ENCODE measurements at regions not wholly inside any gene's neighbourhood (a gene's known extent, or its start where the extent isn't known, plus 50 kb on each side); places are given as distances from the start of the nearest gene placed in this dataset.

- ChIA-PET POLR2A (no interaction called here), CTCF (interaction anchor here (1.6 kb wide), 1 partner anchor 9 kb away, joined by 7 read pairs; no protein-coding TSS in a partner anchor)
- TF ChIP-seq CTCF (IDR thresholded peaks at IDR 0.05; ENCODE audit: control extremely low read depth, extremely low read depth, low read depth, missing control alignments) = no peak
- no peak for DNase-seq (ENCODE audit: extremely low spot score)
Measured at GRCh38 chr2:122955776-122956175, 1069.3 kb upstream of the CNTNAP5 start.

DNA sequence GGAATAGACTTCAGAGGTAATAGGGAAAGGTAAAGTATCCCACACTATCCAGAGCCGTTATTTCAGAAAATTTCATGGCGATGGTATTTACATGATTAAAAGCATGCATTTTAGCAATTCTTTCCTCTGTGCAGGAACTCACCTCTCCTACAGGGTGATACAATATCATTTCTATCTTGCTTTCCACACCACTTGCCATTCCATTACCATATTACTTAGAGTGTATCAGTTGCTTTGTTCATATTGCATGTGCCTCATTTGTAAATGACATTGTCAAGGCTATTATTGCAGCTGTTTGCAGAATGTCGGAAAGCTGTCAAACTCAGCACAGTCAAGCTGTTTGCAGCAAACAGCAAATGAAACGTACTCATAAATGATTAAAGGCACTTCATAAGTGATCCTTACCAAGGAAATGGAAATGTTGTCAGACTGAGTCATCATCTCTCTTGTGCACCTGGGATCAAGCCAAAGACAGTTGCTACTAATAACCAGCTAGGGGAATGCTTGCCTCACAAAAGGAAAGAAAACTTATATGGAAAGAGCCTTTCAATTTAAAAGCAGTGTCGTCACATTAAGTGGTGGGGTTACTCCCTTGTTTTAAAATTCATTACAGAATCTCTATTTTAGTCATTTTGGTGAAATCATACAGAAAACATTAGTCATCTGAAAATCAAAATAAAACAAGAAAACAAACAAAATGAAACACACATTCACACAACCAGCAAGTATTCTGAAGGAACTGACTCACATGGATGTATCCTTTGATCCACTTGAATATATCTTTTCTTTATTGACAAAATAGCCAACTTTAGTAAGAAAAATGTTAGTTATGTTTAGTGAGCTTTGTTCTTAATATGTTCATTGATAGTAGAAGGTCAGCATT is 1064.1 kb upstream of the CNTNAP5 start:
- CTCF ChIA-PET = interaction anchor here (1.3 kb wide), 1 partner anchor 14 kb away, joined by 4 read pairs; no protein-coding TSS in a partner anchor
- POLR2A ChIA-PET = no interaction called here
- no peak for TF ChIP-seq CTCF (IDR thresholded peaks at IDR 0.05; ENCODE audit: control extremely low read depth, extremely low read depth, low read depth, missing control alignments)
- DNase-seq (ENCODE audit: extremely low spot score) = no peak

DNA sequence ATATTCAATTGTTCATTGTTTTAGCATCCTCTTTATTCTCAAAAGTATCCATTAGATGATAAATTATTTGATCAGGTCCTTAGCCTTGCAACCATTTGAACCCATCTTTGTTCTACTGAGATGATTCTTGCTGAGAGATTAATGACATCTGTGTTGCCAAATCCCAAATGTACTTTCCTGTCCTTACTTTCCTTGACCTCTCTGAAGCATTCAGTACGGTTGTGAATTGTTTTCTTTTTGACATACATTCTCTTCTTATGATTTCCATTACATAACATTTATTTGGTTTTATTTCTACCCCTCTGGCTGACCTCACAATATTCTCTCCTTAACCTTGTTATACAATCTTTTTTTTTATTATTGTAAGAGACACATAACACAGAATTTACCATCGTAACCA is 1058.6 kb upstream of the CNTNAP5 start:
- ChIA-PET CTCF (no interaction called here), POLR2A (no interaction called here)
- no peak for DNase-seq (ENCODE audit: extremely low spot score)
- TF ChIP-seq CTCF (IDR thresholded peaks at IDR 0.05; ENCODE audit: control extremely low read depth, extremely low read depth, low read depth, missing control alignments) = no peak

DNA sequence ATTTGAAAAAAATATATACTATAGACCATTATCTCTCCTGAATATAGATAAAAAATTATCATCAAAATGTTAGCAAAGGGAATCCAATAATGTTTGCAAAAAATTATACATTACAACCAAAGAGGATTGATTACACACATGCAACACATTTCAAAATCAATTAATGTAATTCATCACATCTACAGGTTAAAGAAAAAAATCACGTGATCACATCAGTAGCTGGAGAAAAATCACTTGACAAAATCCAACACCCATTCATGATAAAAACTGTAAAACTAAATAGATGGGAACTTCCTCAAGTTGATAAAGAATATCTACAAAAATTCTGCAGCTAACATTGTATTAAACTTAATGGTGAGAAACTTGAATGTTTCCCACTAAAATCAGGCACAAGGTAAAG is 1047.5 kb upstream of the CNTNAP5 start:
- CTCF ChIA-PET = no interaction called here
- no peak for DNase-seq (ENCODE audit: extremely low spot score)
- no peak for TF ChIP-seq CTCF (IDR thresholded peaks at IDR 0.05; ENCODE audit: control extremely low read depth, extremely low read depth, low read depth, missing control alignments)
- POLR2A ChIA-PET = no interaction called here

DNA sequence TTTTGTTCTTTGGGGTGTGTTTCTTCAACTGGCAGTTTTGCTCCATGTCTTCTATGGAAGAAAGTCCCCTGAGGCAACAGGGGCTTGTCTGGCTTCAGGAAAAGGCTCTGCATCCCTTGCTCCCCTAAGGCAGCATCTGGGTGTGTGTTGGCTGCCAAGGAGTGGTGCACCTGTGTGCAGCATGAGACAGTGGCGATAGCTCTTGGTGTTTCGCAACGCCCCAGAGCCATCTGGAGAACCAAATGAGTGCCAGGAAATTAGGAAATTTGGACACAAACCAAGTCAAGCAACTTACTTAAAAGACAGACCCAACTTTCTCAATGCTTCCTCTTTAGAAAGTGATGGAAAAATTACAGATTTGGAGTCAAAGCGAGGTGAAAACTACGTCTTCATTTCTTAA is 1044.4 kb upstream of the CNTNAP5 start:
- no peak for TF ChIP-seq CTCF (IDR thresholded peaks at IDR 0.05; ENCODE audit: control extremely low read depth, extremely low read depth, low read depth, missing control alignments)
- ChIA-PET POLR2A (no interaction called here), CTCF (interaction anchor here (1.6 kb wide), 1 partner anchor 34 kb away, joined by 3 read pairs; no protein-coding TSS in a partner anchor)
- DNase-seq (ENCODE audit: extremely low spot score) = no peak

GRCh38 chr2:122982936-122983335 is 1042.2 kb upstream of the CNTNAP5 start:
- ChIA-PET CTCF (no interaction called here), POLR2A (no interaction called here)
- DNase-seq (ENCODE audit: extremely low spot score) = no peak
- TF ChIP-seq CTCF (IDR thresholded peaks at IDR 0.05; ENCODE audit: control extremely low read depth, extremely low read depth, low read depth, missing control alignments) = no peak

All from GM10248 (cell line).